GM18909 (cell line): ENCODE measurements at regions not wholly inside any gene's neighbourhood (a gene's known extent, or its start where the extent isn't known, plus 50 kb on each side); places are given as distances from the start of the nearest gene placed in this dataset.
"Not testable (repeated sequence)": the region's sequence is repeated elsewhere in the genome, so short reads cannot be mapped to it uniquely, and the experiment has no call there.

Experiments
- ATAC-seq: cut with Tn5 transposase; IDR thresholded peaks from one replicate; pipeline ENCODE4 v1.9.1; 2021; ENCODE audit warnings: mild to moderate bottlenecking; ENCODE audit not compliant: unreplicated experiment, poor library complexity

GRCh38 chrX:78603908-78604307 is 55.2 kb downstream of the RTL3 start:
- ATAC-seq = no peak

DNA sequence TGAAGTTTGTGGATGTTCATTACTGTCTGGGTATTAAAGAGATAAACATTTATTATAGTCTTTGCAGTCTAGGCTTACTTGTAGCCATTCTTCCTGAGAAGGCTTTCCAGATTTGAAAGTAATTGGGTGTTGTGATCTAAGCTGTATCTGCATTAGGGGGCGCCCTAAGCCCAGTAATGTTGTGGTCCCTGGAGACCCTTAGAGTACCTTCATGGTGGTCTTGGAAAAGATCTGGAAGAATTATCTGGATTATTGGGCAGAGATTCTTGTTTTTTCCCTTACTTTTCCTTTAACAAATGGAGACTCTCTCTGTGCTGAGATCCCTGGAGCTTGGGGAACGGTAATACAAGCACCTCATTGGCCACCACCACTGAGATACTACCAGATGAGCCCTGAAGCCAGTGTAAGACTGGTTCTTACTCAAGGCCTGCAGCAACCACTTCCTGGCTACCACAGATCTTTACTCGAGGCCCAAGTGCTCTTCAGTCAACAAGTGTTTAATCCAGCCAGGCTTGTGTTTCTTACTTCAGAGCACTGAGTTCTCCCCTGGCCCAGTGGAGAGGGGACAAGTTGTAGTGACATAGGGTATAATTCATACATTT is 63.1 kb downstream of the RTL3 start:
- peak; percentile 44 for ATAC-seq

DNA sequence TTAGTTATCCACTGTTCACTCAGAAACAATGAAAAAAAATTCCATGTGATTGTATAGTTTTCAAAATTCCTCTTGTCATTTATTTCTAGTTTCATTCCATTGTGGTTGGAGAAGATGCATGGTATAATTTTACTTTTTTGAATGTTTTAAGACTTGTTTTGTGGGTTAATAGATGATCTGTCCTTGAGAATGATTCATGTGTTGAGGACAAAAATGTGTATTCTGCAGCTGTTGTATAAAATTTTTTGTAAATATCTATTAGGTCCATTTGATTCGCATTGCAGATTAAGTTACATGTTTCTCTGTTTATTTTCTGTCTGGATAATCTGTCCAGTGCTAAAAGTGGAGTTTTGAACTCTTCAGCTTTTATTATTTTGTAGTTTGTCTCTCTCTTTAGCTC is 65.4 kb downstream of the RTL3 start:
- ATAC-seq = no peak

GRCh38 chrX:78592030-78592429 is 67.1 kb downstream of the RTL3 start:
- no peak for ATAC-seq

DNA sequence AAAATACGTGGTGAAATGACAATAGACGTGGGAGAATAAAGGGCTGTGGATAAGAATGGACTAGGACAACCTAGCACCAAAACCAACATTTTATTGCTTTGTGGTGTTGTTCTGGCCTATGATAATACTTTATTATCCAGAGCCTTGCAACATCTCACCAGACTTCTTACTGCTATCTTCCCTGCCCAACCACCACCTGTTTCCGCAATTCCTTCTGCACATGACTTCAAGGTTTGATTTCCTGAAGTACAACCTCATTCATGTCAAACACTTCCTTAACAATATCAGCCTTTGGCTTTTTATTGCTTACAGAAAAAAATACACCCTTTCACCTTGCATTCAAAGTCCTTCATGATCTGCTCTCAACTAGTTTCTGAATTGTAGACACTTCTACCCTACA is 84.8 kb downstream of the RTL3 start:
- no peak for ATAC-seq

DNA sequence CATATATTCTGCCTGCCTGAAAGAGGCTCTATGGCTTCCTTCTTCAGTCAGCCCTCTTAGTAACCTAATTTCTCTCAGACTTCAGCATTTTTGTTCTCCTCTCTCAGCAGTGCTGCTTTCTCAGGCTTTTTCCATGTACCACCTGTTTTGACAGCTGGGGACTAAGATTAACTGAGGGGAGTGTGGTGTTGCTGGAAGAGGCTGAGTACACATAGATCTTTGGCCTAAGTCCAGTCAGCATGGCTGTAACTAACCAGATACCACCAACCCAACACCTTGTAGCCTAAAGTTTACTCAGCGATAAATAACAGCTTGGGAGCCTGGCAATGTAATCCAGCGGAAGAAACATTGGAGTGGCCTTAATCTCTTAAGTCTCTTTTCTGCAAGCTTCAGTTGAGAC is 85.5 kb downstream of the RTL3 start:
- ATAC-seq = no peak

DNA sequence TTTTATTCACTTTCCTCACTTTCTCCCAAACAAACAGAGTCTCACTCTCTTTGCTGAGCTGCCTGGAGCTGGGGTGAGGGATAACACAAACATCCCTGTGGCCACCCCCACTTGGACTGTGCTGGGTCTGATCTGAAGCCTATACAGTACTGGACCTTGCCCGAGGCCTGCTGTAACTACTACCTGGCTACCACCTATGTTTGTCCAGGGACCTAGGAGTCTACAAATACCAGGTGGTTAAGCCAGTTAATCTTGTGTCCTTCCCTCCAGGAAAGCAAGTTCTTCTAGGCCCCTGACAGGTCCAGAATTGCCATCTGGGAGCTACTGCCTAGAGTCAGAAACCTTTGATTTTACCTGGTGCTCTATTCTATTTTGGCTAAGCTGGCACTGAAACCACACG is 87.3 kb downstream of the RTL3 start:
- ATAC-seq = no peak

GRCh38 chrX:78555401-78555980 is 103.6 kb downstream of the RTL3 start:
- no peak for ATAC-seq

DNA sequence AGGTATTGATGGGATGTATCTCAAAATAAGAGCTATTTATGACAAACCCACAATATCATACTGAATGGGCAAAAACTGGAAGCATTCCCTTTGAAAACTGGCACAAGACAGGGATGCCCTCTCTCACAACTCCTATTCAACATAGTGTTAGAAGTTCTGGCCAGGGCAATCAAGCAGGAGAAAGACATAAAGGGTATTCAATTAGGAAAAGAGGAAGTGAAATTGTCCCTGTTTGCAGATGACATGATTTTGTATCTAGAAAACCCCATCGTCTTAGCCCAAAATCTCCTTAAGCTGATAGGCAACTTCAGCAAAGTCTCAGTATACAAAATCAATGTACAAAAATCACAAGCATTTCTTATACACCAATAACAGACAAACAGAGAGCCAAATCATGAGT is 106.5 kb downstream of the RTL3 start:
- not testable (repeated sequence) for ATAC-seq

GRCh38 chrX:78548012-78548411 is 111.1 kb downstream of the RTL3 start:
- ATAC-seq = no peak

- no peak for ATAC-seq
Observed at GRCh38 chrX:78545233-78545632, 113.9 kb downstream of the RTL3 start.

- ATAC-seq = no peak
Observed at GRCh38 chrX:78543281-78543680, 115.8 kb downstream of the RTL3 start.

DNA sequence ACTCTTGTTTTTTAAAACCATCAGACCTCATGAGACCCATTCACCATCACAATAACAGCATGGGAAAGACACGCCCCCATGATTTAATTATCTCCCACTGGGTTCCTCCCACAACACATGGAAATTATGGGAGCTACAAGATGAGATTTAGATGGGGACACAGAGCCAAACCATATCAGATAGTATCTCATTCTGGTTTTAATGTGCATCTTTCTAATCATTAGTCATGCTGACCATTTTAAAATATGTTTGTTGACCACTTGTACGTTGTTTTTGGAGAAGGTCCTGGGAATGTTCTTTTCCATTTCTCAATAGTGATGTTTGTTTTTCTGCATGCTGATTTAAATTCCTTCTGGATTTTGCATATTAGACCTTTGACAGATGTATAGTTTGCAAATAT is 119.0 kb downstream of the RTL3 start:
- ATAC-seq = no peak

- ATAC-seq = no peak
Observed at GRCh38 chrX:78534221-78534620, 124.9 kb downstream of the RTL3 start.

DNA sequence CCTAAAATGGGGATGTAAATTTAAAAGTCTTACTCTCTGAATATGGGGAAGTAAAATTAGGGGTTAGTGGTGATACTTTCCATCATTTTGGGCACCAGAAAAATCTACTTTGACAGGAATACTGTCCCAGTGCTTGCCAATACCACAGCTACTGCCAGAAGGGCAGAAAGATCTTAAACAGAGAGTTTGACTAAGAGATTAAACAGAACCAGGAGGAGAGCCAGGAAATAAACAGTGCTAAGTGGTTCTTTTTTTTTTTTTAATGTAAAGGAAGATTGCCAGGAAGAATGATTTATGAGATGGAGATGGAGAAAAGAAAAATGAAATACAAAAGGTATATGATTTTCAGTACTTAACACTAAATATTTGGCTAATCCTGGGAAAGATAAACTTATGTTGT is 126.8 kb downstream of the RTL3 start:
- no peak for ATAC-seq

DNA sequence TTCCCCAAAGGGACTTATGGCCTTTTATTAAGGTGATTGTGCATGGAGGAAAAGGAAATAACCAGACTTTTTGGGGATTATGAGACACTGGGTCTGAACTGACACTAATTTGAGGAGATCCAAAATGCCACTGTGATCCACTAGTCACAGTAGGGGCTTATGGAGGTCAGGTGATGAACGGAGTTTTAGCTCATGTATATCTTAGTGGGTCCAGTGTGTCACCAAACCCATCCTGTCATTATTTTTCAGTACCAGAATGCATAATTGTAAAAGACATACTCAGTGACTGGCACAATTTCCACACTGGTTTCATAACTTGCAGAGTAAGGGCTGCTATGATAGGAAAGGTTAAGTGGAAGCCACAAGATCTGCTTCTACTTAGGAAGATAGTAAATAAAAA is 131.3 kb downstream of the RTL3 start:
- no peak for ATAC-seq

DNA sequence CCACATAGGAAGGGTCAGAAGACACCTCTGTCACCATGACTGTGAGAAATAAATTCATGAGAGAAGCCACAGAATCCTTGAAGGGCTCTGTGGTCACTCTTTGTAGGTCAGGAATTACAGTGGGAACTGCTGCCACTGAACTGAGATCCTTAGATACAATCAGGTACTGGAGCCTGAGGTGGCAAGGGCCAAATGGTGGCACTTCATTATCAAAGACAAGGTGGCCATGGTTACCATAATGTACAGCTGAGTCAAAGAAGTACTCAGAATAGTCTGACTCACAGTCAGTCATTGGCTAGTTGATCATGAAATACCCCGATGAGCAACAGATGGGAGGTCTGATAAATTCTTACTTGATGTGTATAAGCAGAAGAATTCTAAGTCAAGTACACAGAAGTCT is 131.9 kb downstream of the RTL3 start:
- no peak for ATAC-seq

DNA sequence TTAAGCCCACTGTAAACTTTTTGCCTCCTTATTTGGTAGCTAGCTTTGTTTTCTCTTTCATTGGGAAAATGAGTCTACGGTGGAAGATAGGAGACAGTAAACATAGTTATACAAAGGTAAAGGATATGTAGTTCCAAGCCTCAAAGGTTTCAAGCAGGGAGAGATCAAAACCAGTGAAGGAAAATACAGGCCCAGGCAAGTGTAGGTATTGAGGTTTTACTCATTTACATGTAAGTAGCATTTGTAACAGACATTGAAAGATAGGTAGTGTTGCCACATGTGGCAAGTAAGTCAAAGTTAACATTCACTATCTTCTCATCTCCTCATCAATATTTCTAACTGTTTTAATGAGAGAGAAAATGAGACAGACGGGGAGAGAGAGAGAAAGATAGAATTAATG is 136.5 kb downstream of the RTL3 start:
- ATAC-seq = no peak

- ATAC-seq = peak; percentile 83
Observed at GRCh38 chrX:78517124-78517523, 142.0 kb downstream of the RTL3 start.

DNA sequence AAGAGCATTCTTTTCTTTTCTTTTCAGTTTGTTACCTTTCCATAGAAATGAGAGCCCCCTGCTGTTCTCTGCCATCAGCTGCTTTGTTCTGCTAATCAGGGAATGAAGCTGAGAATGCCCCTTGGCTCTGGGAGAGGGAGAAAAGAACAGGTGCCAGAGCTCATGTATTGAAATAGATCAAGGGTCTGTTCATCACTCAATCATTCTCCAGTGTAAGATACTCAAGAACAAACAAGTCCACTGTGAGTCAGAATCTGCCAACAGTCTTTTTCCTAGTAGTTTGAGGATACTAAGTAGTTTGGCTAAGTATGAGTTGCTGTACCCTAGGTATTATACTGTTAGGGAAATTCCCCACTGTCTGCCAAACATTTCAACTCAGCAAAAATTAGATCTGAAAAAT is 144.3 kb downstream of the RTL3 start:
- ATAC-seq = no peak

GRCh38 chrX:78513971-78514738 is 145.0 kb downstream of the RTL3 start:
- ATAC-seq = no peak

DNA sequence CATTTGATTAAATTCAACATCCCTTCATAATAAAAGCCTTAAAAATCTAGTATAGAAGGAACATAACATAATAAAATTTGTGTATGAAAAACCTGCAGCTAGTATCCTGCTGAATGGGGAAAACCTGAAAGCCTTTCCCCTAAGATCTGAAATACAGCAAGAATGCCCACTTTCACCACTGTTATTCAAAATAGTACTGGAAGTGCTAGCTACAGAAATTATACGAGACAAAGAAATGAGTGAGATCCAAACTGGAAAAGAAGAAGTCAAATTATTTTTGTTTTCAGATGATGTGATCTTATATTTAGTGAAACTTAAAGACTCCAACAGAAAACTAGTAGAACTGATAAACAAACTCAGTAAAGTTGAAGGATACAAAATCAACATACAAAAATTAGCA is 152.9 kb downstream of the RTL3 start:
- no peak for ATAC-seq
